WTC11 (cell line): ENCODE measurements at regions not wholly inside any gene's neighbourhood (a gene's known extent, or its start where the extent isn't known, plus 50 kb on each side); places are given as distances from the start of the nearest gene placed in this dataset.

Source experiments
- CREB1 ChIP-seq: sonication (generic); formaldehyde crosslinking; IDR thresholded peaks from 2 replicates; pipeline ENCODE4 v1.8.0; 2023; ENCODE audit warnings: mild to moderate bottlenecking, missing genetic modification reagents
- IRF2 ChIP-seq: sonication (generic); formaldehyde crosslinking; IDR thresholded peaks from 2 replicates; pipeline ENCODE4 v1.8.0; 2022; ENCODE audit warnings: low read depth, missing genetic modification reagents, borderline replicate concordance
- NR1H2 ChIP-seq: sonication (generic); formaldehyde crosslinking; IDR thresholded peaks from 2 replicates; pipeline ENCODE4 v1.9.0; 2021; ENCODE audit warnings: mild to moderate bottlenecking, moderate library complexity, missing genetic modification reagents
- RELA ChIP-seq: sonication (generic); formaldehyde crosslinking; IDR thresholded peaks from 2 replicates; pipeline ENCODE4 v1.8.1; 2022; ENCODE audit warnings: missing genetic modification reagents, mild to moderate bottlenecking, borderline replicate concordance
- ZNF219 ChIP-seq: sonication (generic); formaldehyde crosslinking; IDR thresholded peaks from 2 replicates; pipeline ENCODE4 v1.8.0; 2023; ENCODE audit warnings: missing genetic modification reagents, mild to moderate bottlenecking, borderline replicate concordance
- TF ChIP-seq, protein P1 (sequence below): fragments of 200-600 bp; IDR thresholded peaks from 2 replicates; pipeline ENCODE4 v1.8.0; 2022; ENCODE audit warnings: antibody characterized with exemption
- TF ChIP-seq, protein P2 (sequence below): sonication (generic); formaldehyde crosslinking; conservative IDR thresholded peaks from 2 replicates; pipeline ENCODE4 v1.8.1; 2022; ENCODE audit warnings: mild to moderate bottlenecking, missing genetic modification reagents
- TF ChIP-seq, protein P3 (sequence below): sonication (generic); formaldehyde crosslinking; IDR thresholded peaks from 2 replicates; pipeline ENCODE4 v1.8.1; 2023; ENCODE audit warnings: mild to moderate bottlenecking, missing genetic modification reagents, moderate library complexity

DNA sequence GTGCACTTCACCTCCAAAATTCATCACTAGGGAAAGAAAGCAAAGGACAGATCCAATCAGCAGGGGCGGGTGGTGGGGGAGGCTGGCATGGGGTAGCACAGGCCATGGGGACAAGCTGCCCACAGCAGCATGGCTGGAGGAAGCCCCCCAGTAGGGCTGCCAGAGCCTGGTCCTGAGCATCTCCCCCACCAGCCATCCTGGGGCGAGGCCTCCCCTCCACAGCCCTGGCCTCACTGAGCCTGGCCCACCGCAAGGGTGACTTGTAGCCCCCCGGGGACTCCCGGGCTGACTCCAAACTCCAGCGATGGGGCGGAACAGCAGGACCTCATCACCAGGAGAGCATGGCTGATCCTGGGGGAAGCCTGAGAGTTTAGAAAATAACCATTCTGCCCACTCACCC lies 92.4 kb upstream of the TCERG1L start:
- TF ChIP-seq, protein P1, sequence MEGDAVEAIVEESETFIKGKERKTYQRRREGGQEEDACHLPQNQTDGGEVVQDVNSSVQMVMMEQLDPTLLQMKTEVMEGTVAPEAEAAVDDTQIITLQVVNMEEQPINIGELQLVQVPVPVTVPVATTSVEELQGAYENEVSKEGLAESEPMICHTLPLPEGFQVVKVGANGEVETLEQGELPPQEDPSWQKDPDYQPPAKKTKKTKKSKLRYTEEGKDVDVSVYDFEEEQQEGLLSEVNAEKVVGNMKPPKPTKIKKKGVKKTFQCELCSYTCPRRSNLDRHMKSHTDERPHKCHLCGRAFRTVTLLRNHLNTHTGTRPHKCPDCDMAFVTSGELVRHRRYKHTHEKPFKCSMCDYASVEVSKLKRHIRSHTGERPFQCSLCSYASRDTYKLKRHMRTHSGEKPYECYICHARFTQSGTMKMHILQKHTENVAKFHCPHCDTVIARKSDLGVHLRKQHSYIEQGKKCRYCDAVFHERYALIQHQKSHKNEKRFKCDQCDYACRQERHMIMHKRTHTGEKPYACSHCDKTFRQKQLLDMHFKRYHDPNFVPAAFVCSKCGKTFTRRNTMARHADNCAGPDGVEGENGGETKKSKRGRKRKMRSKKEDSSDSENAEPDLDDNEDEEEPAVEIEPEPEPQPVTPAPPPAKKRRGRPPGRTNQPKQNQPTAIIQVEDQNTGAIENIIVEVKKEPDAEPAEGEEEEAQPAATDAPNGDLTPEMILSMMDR, result no peak
- TF ChIP-seq NR1H2 (CRISPR knock-in tag) (no peak), ZNF219 (CRISPR knock-in tag) (no peak), RELA (CRISPR knock-in tag) (no peak), CREB1 (CRISPR knock-in tag) (no peak), IRF2 (no peak)
- TF ChIP-seq, protein P2, sequence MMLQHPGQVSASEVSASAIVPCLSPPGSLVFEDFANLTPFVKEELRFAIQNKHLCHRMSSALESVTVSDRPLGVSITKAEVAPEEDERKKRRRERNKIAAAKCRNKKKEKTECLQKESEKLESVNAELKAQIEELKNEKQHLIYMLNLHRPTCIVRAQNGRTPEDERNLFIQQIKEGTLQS (CRISPR knock-in tag), result no peak
- TF ChIP-seq, protein P3, sequence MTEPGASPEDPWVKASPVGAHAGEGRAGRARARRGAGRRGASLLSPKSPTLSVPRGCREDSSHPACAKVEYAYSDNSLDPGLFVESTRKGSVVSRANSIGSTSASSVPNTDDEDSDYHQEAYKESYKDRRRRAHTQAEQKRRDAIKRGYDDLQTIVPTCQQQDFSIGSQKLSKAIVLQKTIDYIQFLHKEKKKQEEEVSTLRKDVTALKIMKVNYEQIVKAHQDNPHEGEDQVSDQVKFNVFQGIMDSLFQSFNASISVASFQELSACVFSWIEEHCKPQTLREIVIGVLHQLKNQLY, result no peak
